ENCODE measurements at regions not wholly inside any gene's neighbourhood (a gene's known extent, or its start where the extent isn't known, plus 50 kb on each side); places are given as distances from the start of the nearest gene placed in this dataset.
A peak's percentile ranks its signal among the peaks of the same experiment; 100 is the strongest.
"Not testable (repeated sequence)": the region's sequence is repeated elsewhere in the genome, so short reads cannot be mapped to it uniquely, and the experiment has no call there.

DNA sequence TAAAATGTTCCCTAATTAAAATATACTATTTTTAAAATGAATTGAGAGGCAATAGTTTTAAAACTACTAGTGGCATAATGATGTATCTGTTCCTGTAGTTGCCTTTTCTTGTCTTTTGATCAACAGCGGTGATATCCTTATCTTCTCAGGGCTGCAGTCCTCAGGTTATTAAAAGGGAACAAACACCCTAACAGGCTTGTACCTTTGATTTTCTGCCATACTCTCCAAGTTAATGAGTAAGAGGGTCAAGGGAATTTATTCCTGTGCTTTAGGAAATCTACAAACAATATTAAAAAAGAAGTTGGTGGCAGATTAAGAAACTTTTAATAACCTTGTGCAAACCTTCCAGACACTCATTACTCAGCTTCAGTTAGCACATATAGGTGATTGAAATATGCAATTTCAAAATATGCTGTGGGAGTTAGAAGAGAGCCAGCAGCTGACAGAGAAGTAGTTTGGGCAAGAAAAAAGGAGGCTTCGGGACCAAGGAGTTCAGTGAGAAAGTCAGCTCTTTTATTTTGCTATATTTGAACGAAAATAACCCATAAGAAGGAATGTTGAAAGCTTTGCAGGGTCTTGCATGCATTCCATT, 81.0 kb upstream of the TLE4 start:
- Histone ChIP-seq H3K27ac (no peak overlapping the region), H3K9me3 (no peaks in the 10 kb centered on the region), H3K27me3 (no peaks in the 10 kb centered on the region), H3K4me1 (no peaks in the 10 kb centered on the region), H3K4me3 (no peak overlapping the region), H3K36me3 (no peaks in the 10 kb centered on the region)
- DNase-seq = no peak
- TF ChIP-seq, protein P1, sequence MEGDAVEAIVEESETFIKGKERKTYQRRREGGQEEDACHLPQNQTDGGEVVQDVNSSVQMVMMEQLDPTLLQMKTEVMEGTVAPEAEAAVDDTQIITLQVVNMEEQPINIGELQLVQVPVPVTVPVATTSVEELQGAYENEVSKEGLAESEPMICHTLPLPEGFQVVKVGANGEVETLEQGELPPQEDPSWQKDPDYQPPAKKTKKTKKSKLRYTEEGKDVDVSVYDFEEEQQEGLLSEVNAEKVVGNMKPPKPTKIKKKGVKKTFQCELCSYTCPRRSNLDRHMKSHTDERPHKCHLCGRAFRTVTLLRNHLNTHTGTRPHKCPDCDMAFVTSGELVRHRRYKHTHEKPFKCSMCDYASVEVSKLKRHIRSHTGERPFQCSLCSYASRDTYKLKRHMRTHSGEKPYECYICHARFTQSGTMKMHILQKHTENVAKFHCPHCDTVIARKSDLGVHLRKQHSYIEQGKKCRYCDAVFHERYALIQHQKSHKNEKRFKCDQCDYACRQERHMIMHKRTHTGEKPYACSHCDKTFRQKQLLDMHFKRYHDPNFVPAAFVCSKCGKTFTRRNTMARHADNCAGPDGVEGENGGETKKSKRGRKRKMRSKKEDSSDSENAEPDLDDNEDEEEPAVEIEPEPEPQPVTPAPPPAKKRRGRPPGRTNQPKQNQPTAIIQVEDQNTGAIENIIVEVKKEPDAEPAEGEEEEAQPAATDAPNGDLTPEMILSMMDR (IDR thresholded peaks at IDR 0.05) = no peak
- ATAC-seq = peak; percentile 50
- intact Hi-C loops (cut with DNase I) = no loop called here

DNA sequence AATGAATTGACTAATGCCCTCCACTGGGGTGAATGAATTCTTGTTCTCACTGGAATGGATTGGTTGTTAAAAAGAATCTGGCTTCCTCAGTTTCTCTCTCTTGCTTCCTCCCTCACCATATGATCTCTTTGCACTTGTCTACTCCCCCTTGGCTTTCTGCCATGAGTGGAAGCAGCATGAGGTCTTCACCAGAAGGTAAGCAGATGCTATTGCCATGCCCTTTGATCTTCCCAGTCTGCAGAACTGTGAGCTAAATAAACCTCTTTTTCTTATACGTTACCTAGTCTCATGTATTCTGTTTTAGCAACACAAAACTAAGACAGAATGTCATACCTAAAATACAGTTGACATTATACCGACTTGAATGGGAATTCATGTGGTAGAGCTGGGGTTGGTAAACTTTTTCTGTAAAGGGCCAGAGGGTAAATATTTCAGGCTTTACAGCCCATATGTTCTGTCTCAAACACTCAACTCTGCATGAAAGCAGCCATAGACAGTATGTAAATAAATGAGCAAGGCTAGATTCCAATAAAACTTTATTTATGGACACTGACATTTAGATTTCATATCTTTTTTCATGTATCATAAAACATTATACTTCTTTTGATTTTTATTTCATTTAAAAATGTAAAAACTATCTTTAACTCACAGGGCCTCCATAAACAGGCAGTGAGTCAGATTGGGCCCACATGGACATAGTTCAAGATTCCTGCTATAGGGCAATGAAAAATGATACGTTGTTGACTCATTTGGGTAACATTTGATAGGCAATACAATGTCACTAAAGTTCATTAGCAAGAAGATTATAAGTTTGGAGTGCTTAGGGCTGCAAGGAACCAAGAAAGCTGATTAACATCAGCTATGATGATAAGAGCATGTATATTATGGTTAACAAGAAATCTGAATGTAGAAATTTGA, 79.4 kb upstream of the TLE4 start:
- H3K27ac ChIP-seq = no peak overlapping the region
- ATAC-seq (no peak), DNase-seq (no peak)
- H3K4me1 ChIP-seq = no peaks in the 10 kb centered on the region
- H3K36me3 ChIP-seq = no peaks in the 10 kb centered on the region
- no peaks in the 10 kb centered on the region for H3K27me3 ChIP-seq
- intact Hi-C loops (cut with DNase I) = no loop called here
- H3K9me3 ChIP-seq = no peaks in the 10 kb centered on the region
- TF ChIP-seq, protein P1 (IDR thresholded peaks at IDR 0.05) = no peak
- no peak overlapping the region for H3K4me3 ChIP-seq

- not testable (repeated sequence) for ATAC-seq
Measured at GRCh38 chr9:79500196-79500864, 71.4 kb upstream of the TLE4 start.

GRCh38 chr9:79501546-79501945, 70.2 kb upstream of the TLE4 start:
- H3K4me3 ChIP-seq = no peak overlapping the region
- no peak for ATAC-seq

More at GRCh38 chr9:79500196-79500864, 71.4 kb upstream of the TLE4 start:
- H3K4me3 ChIP-seq; H3K9me3 ChIP-seq; intact Hi-C loops (cut with DNase I); H3K4me1 ChIP-seq; DNase-seq; H3K36me3 ChIP-seq; H3K27ac ChIP-seq; H3K27me3 ChIP-seq: not testable (repeated sequence)

DNA sequence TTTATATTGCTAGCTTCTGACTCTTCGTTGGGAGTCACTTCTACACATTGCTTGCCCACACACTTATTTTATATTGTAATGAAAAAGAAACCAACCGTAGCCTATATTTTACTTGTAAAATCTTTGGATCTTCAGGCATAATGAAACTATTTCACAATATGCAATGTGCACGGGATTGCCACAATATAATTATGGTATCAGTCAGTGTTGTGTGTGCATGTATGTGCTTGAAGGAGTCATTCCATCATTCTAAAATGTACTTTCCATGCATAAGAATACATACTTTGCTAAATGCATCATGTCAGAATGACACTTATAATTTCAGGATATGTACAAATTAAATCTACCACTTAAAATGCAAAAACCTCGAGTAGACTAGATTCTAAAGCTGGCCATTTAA, 64.0 kb upstream of the TLE4 start:
- no peaks in the 10 kb centered on the region for H3K9me3 ChIP-seq
- H3K27ac ChIP-seq = no peak overlapping the region
- DNase-seq = no peak
- H3K4me3 ChIP-seq = no peak overlapping the region
- H3K4me1 ChIP-seq = no peaks in the 10 kb centered on the region
- no peaks in the 10 kb centered on the region for H3K27me3 ChIP-seq
- ATAC-seq = no peak
- TF ChIP-seq, protein P1 (IDR thresholded peaks at IDR 0.05) = no peak
- H3K36me3 ChIP-seq = no peaks in the 10 kb centered on the region
- intact Hi-C loops (cut with DNase I) = no loop called here

More at GRCh38 chr9:79501546-79501945, 70.2 kb upstream of the TLE4 start:
- Histone ChIP-seq H3K27me3 (no peaks in the 10 kb centered on the region), H3K36me3 (no peaks in the 10 kb centered on the region), H3K9me3 (no peaks in the 10 kb centered on the region), H3K27ac (no peak overlapping the region), H3K4me1 (no peaks in the 10 kb centered on the region)
- no peak for DNase-seq
- TF ChIP-seq, protein P1 (IDR thresholded peaks at IDR 0.05) = no peak
- intact Hi-C loops (cut with DNase I) = no loop called here

- Histone ChIP-seq H3K4me3 (no peak overlapping the region), H3K36me3 (no peaks in the 10 kb centered on the region), H3K27me3 (no peaks in the 10 kb centered on the region), H3K27ac (no peak overlapping the region), H3K9me3 (no peaks in the 10 kb centered on the region), H3K4me1 (no peaks in the 10 kb centered on the region)
- TF ChIP-seq, protein P1 (IDR thresholded peaks at IDR 0.05) = no peak
- ATAC-seq (no peak), DNase-seq (no peak)
- intact Hi-C loops (cut with DNase I) = no loop called here
Measured at GRCh38 chr9:79512251-79512650, 59.5 kb upstream of the TLE4 start.

Data from upper lobe of right lung (tissue), 1 donor.